Astrocyte (in vitro differentiated cells and primary cell): ENCODE measurements at regions not wholly inside any gene's neighbourhood (a gene's known extent, or its start where the extent isn't known, plus 50 kb on each side); places are given as distances from the start of the nearest gene placed in this dataset.

Experiments used
- DNase-seq: peaks from one replicate; pipeline ENCODE4 v3.0.0-alpha.2; 2010; ENCODE audit warnings: low read depth
- FAIRE-seq: peaks from 2 replicates; lab custom pipeline; 2011; peaks lifted over from hg19 to GRCh38; lab: Jason Lieb, UNC
- H2AFZ ChIP-seq: 2 replicates; pipeline ENCODE4 v1.6.0; 2012; ENCODE audit warnings: low read depth, low read length, inconsistent platforms
- H3K27ac ChIP-seq: 2 replicates; pipeline ENCODE4 v1.5.1; 2011; ENCODE audit warnings: low read depth, low read length, inconsistent platforms
- H3K27me3 ChIP-seq: 2 replicates; pipeline ENCODE4 v1.6.0; 2011; ENCODE audit warnings: low read length, inconsistent platforms; ENCODE audit not compliant: insufficient read depth
- H3K36me3 ChIP-seq: 2 replicates; pipeline ENCODE4 v1.5.1; 2011; ENCODE audit warnings: low read length, inconsistent platforms; ENCODE audit not compliant: insufficient read depth
- H3K4me1 ChIP-seq: 2 replicates; pipeline ENCODE4 v1.5.1; 2011; ENCODE audit warnings: low read length, inconsistent platforms; ENCODE audit not compliant: insufficient read depth
- H3K4me2 ChIP-seq: 2 replicates; pipeline ENCODE4 v1.6.0; 2012; ENCODE audit warnings: low read length, inconsistent platforms
- H3K4me3 ChIP-seq: 2 replicates; pipeline ENCODE4 v1.5.1; 2011; ENCODE audit warnings: low read depth, mild to moderate bottlenecking, low read length, inconsistent platforms; ENCODE audit not compliant: insufficient read depth
- H3K79me2 ChIP-seq: 2 replicates; pipeline ENCODE4 v1.6.0; 2012; ENCODE audit warnings: mild to moderate bottlenecking, low read length, inconsistent platforms; ENCODE audit not compliant: insufficient read depth
- H3K9ac ChIP-seq: 2 replicates; pipeline ENCODE4 v1.6.0; 2012; ENCODE audit warnings: mild to moderate bottlenecking, low read length, inconsistent platforms
- H3K9me3 ChIP-seq: 2 replicates; pipeline ENCODE4 v1.5.1; 2012; ENCODE audit warnings: low read depth, mild to moderate bottlenecking, low read length, inconsistent platforms; ENCODE audit not compliant: insufficient read depth
- H4K20me1 ChIP-seq: 2 replicates; pipeline ENCODE4 v1.6.0; 2012; ENCODE audit warnings: low read length, inconsistent platforms; ENCODE audit not compliant: insufficient read depth
- H3K27ac Mint-ChIP-seq: one replicate; pipeline ENCODE4 v1.8.0; 2021; ENCODE audit warnings: mild to moderate bottlenecking, mixed read lengths; ENCODE audit not compliant: unreplicated experiment
- H3K27me3 Mint-ChIP-seq: one replicate; pipeline ENCODE4 v1.8.0; 2021; ENCODE audit warnings: low read depth, mixed read lengths; ENCODE audit not compliant: unreplicated experiment
- H3K36me3 Mint-ChIP-seq: one replicate; pipeline ENCODE4 v1.8.0; 2021; ENCODE audit warnings: low read depth, mixed read lengths; ENCODE audit not compliant: unreplicated experiment
- H3K4me1 Mint-ChIP-seq: one replicate; pipeline ENCODE4 v1.8.0; 2021; ENCODE audit warnings: low read depth, mixed read lengths; ENCODE audit not compliant: unreplicated experiment
- H3K4me3 Mint-ChIP-seq: one replicate; pipeline ENCODE4 v1.8.0; 2021; ENCODE audit warnings: mild to moderate bottlenecking, moderate library complexity, mixed read lengths; ENCODE audit not compliant: unreplicated experiment
- H3K9me3 Mint-ChIP-seq: one replicate; pipeline ENCODE4 v1.8.0; 2021; ENCODE audit warnings: mild to moderate bottlenecking, mixed read lengths; ENCODE audit not compliant: unreplicated experiment
- CTCF ChIP-seq: IDR thresholded peaks from 2 replicates; pipeline ENCODE4 v1.5.1; 2011; ENCODE audit warnings: low read depth, mild to moderate bottlenecking, inconsistent platforms, low read length, moderate library complexity; ENCODE audit not compliant: insufficient read depth
- EZH2 ChIP-seq: IDR thresholded peaks from 2 replicates; pipeline ENCODE4 v1.6.1; 2012; ENCODE audit warnings: mild to moderate bottlenecking, low read length, inconsistent platforms; ENCODE audit not compliant: insufficient read depth

GRCh38 chrX:39953879-39954278 lies 143.9 kb downstream of the BCOR start:
- Histone ChIP-seq H3K4me1 (peaks cover 11% of the 10 kb centered on the region), H3K27me3 (no peaks in the 10 kb centered on the region), H3K79me2 (no peaks in the 10 kb centered on the region), H4K20me1 (no peaks in the 10 kb centered on the region), H3K9ac (no peak overlapping the region), H3K4me2 (peak overlapping the region; percentile 55), H2AFZ (no peak overlapping the region), H3K27ac (no peak overlapping the region), H3K9me3 (no peaks in the 10 kb centered on the region), H3K36me3 (no peaks in the 10 kb centered on the region), H3K4me3 (no peak overlapping the region)
- Mint-ChIP-seq H3K9me3 (no peaks in the 10 kb centered on the region), H3K27me3 (peaks cover 3% of the 10 kb centered on the region), H3K36me3 (no peaks in the 10 kb centered on the region), H3K4me3 (no peak overlapping the region), H3K4me1 (peaks cover 4% of the 10 kb centered on the region), H3K27ac (no peak overlapping the region)
- FAIRE-seq (no peak), DNase-seq (peak; percentile 80)
- no peak for TF ChIP-seq EZH2
- TF ChIP-seq CTCF: no peak

GRCh38 chrX:39954851-39955250 lies 142.9 kb downstream of the BCOR start:
- no peak for FAIRE-seq
- H3K4me3 Mint-ChIP-seq: no peak overlapping the region
- H3K9me3 Mint-ChIP-seq: no peaks in the 10 kb centered on the region
- no peak overlapping the region for H2AFZ ChIP-seq
- H3K9ac ChIP-seq: no peak overlapping the region
- H3K4me1 Mint-ChIP-seq: peaks cover 4% of the 10 kb centered on the region
- no peaks in the 10 kb centered on the region for H3K9me3 ChIP-seq
- no peaks in the 10 kb centered on the region for H4K20me1 ChIP-seq
- DNase-seq: no peak
- no peak overlapping the region for H3K27ac ChIP-seq
- no peaks in the 10 kb centered on the region for H3K36me3 ChIP-seq
- TF ChIP-seq CTCF (no peak), EZH2 (no peak)
- H3K27me3 Mint-ChIP-seq: peaks cover 5% of the 10 kb centered on the region
- H3K36me3 Mint-ChIP-seq: no peaks in the 10 kb centered on the region
- no peak overlapping the region for H3K4me2 ChIP-seq
- no peak overlapping the region for H3K4me3 ChIP-seq
- no peak overlapping the region for H3K27ac Mint-ChIP-seq
- peaks cover 11% of the 10 kb centered on the region for H3K4me1 ChIP-seq
- no peaks in the 10 kb centered on the region for H3K27me3 ChIP-seq
- H3K79me2 ChIP-seq: no peaks in the 10 kb centered on the region

GRCh38 chrX:39955625-39956024 lies 142.1 kb downstream of the BCOR start:
- TF ChIP-seq EZH2: no peak
- TF ChIP-seq CTCF: no peak
- H3K4me2 ChIP-seq: no peak overlapping the region
- no peak overlapping the region for H3K4me3 Mint-ChIP-seq
- FAIRE-seq (peak; percentile 75), DNase-seq (no peak)
- H3K9ac ChIP-seq: no peak overlapping the region
- H3K27ac ChIP-seq: no peak overlapping the region
- peaks cover 6% of the 10 kb centered on the region for H3K27me3 Mint-ChIP-seq
- no peaks in the 10 kb centered on the region for H4K20me1 ChIP-seq
- H3K27me3 ChIP-seq: no peaks in the 10 kb centered on the region
- no peak overlapping the region for H3K27ac Mint-ChIP-seq
- H3K36me3 Mint-ChIP-seq: no peaks in the 10 kb centered on the region
- no peaks in the 10 kb centered on the region for H3K9me3 Mint-ChIP-seq
- peaks cover 1% of the 10 kb centered on the region for H3K4me1 Mint-ChIP-seq
- H3K36me3 ChIP-seq: no peaks in the 10 kb centered on the region
- no peaks in the 10 kb centered on the region for H3K79me2 ChIP-seq
- H2AFZ ChIP-seq: no peak overlapping the region
- H3K4me1 ChIP-seq: peaks cover 11% of the 10 kb centered on the region
- H3K9me3 ChIP-seq: no peaks in the 10 kb centered on the region
- no peak overlapping the region for H3K4me3 ChIP-seq
